ENCODE measurements at regions not wholly inside any gene's neighbourhood (a gene's known extent, or its start where the extent isn't known, plus 50 kb on each side); places are given as distances from the start of the nearest gene placed in this dataset.

GRCh38 chr2:52135235-52135634 is 1103.3 kb upstream of the NRXN1 start:
- TF ChIP-seq, protein P1, sequence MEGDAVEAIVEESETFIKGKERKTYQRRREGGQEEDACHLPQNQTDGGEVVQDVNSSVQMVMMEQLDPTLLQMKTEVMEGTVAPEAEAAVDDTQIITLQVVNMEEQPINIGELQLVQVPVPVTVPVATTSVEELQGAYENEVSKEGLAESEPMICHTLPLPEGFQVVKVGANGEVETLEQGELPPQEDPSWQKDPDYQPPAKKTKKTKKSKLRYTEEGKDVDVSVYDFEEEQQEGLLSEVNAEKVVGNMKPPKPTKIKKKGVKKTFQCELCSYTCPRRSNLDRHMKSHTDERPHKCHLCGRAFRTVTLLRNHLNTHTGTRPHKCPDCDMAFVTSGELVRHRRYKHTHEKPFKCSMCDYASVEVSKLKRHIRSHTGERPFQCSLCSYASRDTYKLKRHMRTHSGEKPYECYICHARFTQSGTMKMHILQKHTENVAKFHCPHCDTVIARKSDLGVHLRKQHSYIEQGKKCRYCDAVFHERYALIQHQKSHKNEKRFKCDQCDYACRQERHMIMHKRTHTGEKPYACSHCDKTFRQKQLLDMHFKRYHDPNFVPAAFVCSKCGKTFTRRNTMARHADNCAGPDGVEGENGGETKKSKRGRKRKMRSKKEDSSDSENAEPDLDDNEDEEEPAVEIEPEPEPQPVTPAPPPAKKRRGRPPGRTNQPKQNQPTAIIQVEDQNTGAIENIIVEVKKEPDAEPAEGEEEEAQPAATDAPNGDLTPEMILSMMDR (IDR thresholded peaks at IDR 0.05; ENCODE audit: low read depth, low read length, poor library complexity, severe bottlenecking): no peak
- TF ChIP-seq EZH2phosphoT487 (IDR thresholded peaks at IDR 0.05; ENCODE audit: borderline replicate concordance, low read length): no peak

Data from DOHH2 (cell line).